Neuronal stem cell (in vitro differentiated cells): ENCODE measurements at regions not wholly inside any gene's neighbourhood (a gene's known extent, or its start where the extent isn't known, plus 50 kb on each side); places are given as distances from the start of the nearest gene placed in this dataset.

Experiments
- DNase-seq: peaks from one replicate; pipeline ENCODE4 v3.0.0-alpha.2; 2013; ENCODE audit warnings: low spot score
- H2AFZ ChIP-seq: one replicate; pipeline ENCODE4 v1.6.1; 2013; ENCODE audit warnings: mild to moderate bottlenecking, low read length, inconsistent platforms
- H2AK5ac ChIP-seq: 2 replicates; pipeline ENCODE4 v1.6.1; 2013; ENCODE audit warnings: low read depth, mild to moderate bottlenecking, inconsistent platforms, low read length, moderate library complexity, mixed read lengths
- H2BK120ac ChIP-seq: 2 replicates; pipeline ENCODE4 v1.6.1; 2013; ENCODE audit warnings: low read depth, mild to moderate bottlenecking, inconsistent platforms, low read length, moderate library complexity, mixed read lengths
- H2BK12ac ChIP-seq: one replicate; pipeline ENCODE4 v1.6.1; 2013; ENCODE audit warnings: low read length, inconsistent platforms
- H2BK15ac ChIP-seq: 2 replicates; pipeline ENCODE4 v1.6.1; 2013; ENCODE audit warnings: mild to moderate bottlenecking, low read length, inconsistent platforms, mixed read lengths
- H2BK5ac ChIP-seq: one replicate; pipeline ENCODE4 v1.6.1; 2013; ENCODE audit warnings: inconsistent platforms, mild to moderate bottlenecking, low read length, moderate library complexity
- H3K14ac ChIP-seq: one replicate; pipeline ENCODE4 v1.6.1; 2013; ENCODE audit warnings: low read length, inconsistent platforms
- H3K18ac ChIP-seq: 2 replicates; pipeline ENCODE4 v1.6.1; 2013; ENCODE audit warnings: low read length, inconsistent platforms
- H3K23ac ChIP-seq: 2 replicates; pipeline ENCODE4 v1.6.1; 2013; ENCODE audit warnings: low read depth, mild to moderate bottlenecking, mixed read lengths, low read length, inconsistent platforms; ENCODE audit not compliant: poor library complexity
- H3K27ac ChIP-seq: replicated peaks from 3 replicates; pipeline ENCODE4 v1.5.1; 2013; ENCODE audit warnings: low read length, inconsistent platforms
- H3K27me3 ChIP-seq, 3 experiments: 2 replicates each; pipeline ENCODE4 v1.6.1; 2013; ENCODE audit warnings: low read length in 3 of 3, mild to moderate bottlenecking in 2 of 3, inconsistent platforms in 1 of 3, low read depth in 1 of 3, mixed read lengths in 1 of 3, moderate library complexity in 1 of 3; ENCODE audit not compliant: control insufficient read depth in 3 of 3, insufficient read depth in 3 of 3
- H3K36me3 ChIP-seq, 2 donors: replicated peaks in 1 of 2; 2 replicates each; pipeline ENCODE4 v1.6.1; 2013; ENCODE audit warnings: low read length in 2 of 2; ENCODE audit not compliant: control insufficient read depth in 2 of 2, insufficient read depth in 2 of 2
- H3K4ac ChIP-seq: 2 replicates; pipeline ENCODE4 v1.6.1; 2013; ENCODE audit warnings: inconsistent platforms, mild to moderate bottlenecking, low read length, moderate library complexity
- H3K4me1 ChIP-seq, 2 donors: 1 replicate in 1 of 2; 2 replicates in 1 of 2; pipeline ENCODE4 v1.6.1; 2013; ENCODE audit warnings: low read length in 2 of 2, low read depth in 1 of 2; ENCODE audit not compliant: control insufficient read depth in 2 of 2, insufficient read depth in 1 of 2
- H3K4me2 ChIP-seq: one replicate; pipeline ENCODE4 v1.6.1; 2013; ENCODE audit warnings: mild to moderate bottlenecking, low read length, inconsistent platforms; ENCODE audit not compliant: insufficient read depth, poor library complexity, severe bottlenecking
- H3K4me3 ChIP-seq, 2 donors: 2 replicates each; pipeline ENCODE4 v1.5.1; 2013; ENCODE audit warnings: low read length in 2 of 2, mild to moderate bottlenecking in 2 of 2, inconsistent platforms in 1 of 2, moderate library complexity in 1 of 2
- H3K79me1 ChIP-seq: one replicate; pipeline ENCODE4 v1.6.1; 2013; ENCODE audit warnings: low read depth, mild to moderate bottlenecking, inconsistent platforms, low read length, moderate library complexity
- H3K9ac ChIP-seq: one replicate; pipeline ENCODE4 v1.6.1; 2013; ENCODE audit warnings: mild to moderate bottlenecking, low read depth, low read length, inconsistent platforms; ENCODE audit not compliant: poor library complexity
- H3K9me3 ChIP-seq, 2 donors: replicated peaks in 1 of 2; 2 replicates each; pipeline versions ENCODE3 to v1.6.1; 2013; ENCODE audit warnings: low read length in 2 of 2, mild to moderate bottlenecking in 2 of 2, inconsistent platforms in 1 of 2, low read depth in 1 of 2, mixed read lengths in 1 of 2, moderate library complexity in 1 of 2; ENCODE audit not compliant: control insufficient read depth in 2 of 2, insufficient read depth in 1 of 2
- H4K8ac ChIP-seq: one replicate; pipeline ENCODE4 v1.6.1; 2013; ENCODE audit warnings: low read depth, mild to moderate bottlenecking, inconsistent platforms, low read length, moderate library complexity
- H4K91ac ChIP-seq: one replicate; pipeline ENCODE4 v1.6.1; 2013; ENCODE audit warnings: low read length, low read depth, mild to moderate bottlenecking, inconsistent platforms; ENCODE audit not compliant: poor library complexity
- WGBS, 2 donors: extraction: QIAGEN DNeasy Blood & Tissue Kit; methylation state at CpG; one replicate each; pipeline ENCODE4 v1.1.7; 2013; ENCODE audit warnings: missing lambda C conversion rate in 2 of 2, mixed read lengths in 1 of 2; ENCODE audit not compliant: insufficient read length in 2 of 2, insufficient replicate concordance in 1 of 2; ENCODE audit errors: extremely low coverage in 2 of 2; 5-methylcytosine and 5-hydroxymethylcytosine counted together

DNA sequence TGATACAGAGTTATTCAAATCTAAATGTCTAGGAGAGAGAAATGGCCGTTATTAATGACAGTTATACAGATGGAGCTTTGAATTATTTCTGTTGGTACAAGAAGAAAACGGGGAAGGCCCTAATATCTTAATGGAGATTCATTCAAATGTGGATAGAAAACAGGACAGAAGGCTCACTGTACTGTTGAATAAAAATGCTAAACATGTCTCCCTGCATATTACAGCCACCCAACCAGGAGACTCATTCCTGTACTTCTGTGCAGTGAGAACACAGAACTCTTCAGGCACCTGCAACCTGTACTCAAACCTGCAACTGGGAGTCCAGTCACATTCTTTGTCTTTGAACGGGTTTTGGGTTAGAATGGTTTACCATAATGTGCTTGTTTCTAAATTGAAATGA is 403.2 kb downstream of the DAD1 start:
- no peak overlapping the region for H2BK12ac ChIP-seq
- no peaks in the 10 kb centered on the region for H3K36me3 ChIP-seq
- H2BK15ac ChIP-seq = no peak overlapping the region
- no peak overlapping the region for H2AK5ac ChIP-seq
- no peak overlapping the region for H4K91ac ChIP-seq
- H3K4ac ChIP-seq = no peak overlapping the region
- no peak overlapping the region for H4K8ac ChIP-seq
- no peaks in the 10 kb centered on the region for H3K4me1 ChIP-seq
- no peak overlapping the region for H2BK120ac ChIP-seq
- no CpG with 5 or more reads among the region's 3 CpGs for WGBS, 2 donors
- no peak for DNase-seq
- no peak overlapping the region for H2BK5ac ChIP-seq
- H3K9ac ChIP-seq = no peak overlapping the region
- no peaks in the 10 kb centered on the region for H3K9me3 ChIP-seq
- no peak overlapping the region for H3K4me3 ChIP-seq
- no peak overlapping the region for H3K14ac ChIP-seq
- no peak overlapping the region for H3K23ac ChIP-seq
- H3K27ac ChIP-seq = no peak overlapping the region
- H3K4me2 ChIP-seq = no peak overlapping the region
- no peaks in the 10 kb centered on the region for H3K79me1 ChIP-seq
- H3K18ac ChIP-seq = no peak overlapping the region
- H3K27me3 ChIP-seq = no peaks in the 10 kb centered on the region
- H2AFZ ChIP-seq = no peak overlapping the region

DNA sequence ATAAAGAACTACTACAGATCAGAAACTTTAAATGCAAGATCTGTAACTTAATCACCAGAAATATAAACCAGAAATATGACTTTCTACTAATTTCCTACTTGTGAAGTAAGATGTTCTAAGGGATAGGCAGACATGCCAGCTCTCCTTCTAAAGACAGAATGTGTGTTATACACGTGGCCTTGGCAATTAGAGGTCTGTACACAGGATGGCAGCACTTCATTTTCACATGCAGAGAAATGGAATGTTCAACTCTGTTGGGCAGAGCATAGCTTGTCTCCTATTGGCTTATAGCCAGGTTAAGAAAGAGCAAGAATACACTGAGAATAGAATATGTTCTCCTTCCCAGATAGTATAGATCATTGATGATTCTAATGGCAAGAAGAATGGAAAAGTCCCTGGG is 403.8 kb downstream of the DAD1 start:
- Histone ChIP-seq H3K27me3 (no peaks in the 10 kb centered on the region), H3K14ac (no peak overlapping the region), H4K8ac (no peak overlapping the region), H3K4ac (no peak overlapping the region), H3K18ac (no peak overlapping the region), H2BK15ac (no peak overlapping the region), H2AK5ac (no peak overlapping the region), H3K4me1 (no peaks in the 10 kb centered on the region), H3K4me2 (no peak overlapping the region), H3K27ac (no peak overlapping the region), H3K79me1 (no peaks in the 10 kb centered on the region), H2BK120ac (no peak overlapping the region), H3K4me3 (no peak overlapping the region), H2BK12ac (no peak overlapping the region), H3K9me3 (no peaks in the 10 kb centered on the region), H3K36me3 (no peaks in the 10 kb centered on the region), H4K91ac (no peak overlapping the region), H3K23ac (no peak overlapping the region), H2BK5ac (no peak overlapping the region), H3K9ac (no peak overlapping the region), H2AFZ (no peak overlapping the region)
- WGBS, 2 donors = no CpG with 5 or more reads among the region's 1 CpG
- DNase-seq = no peak

- Histone ChIP-seq H3K18ac (no peak overlapping the region), H2BK15ac (no peak overlapping the region), H2BK5ac (no peak overlapping the region), H3K27me3 (no peaks in the 10 kb centered on the region), H3K27ac (no peak overlapping the region), H3K79me1 (no peaks in the 10 kb centered on the region), H3K4me1 (no peaks in the 10 kb centered on the region), H2BK12ac (no peak overlapping the region), H4K91ac (no peak overlapping the region), H4K8ac (no peak overlapping the region), H3K9ac (no peak overlapping the region), H3K4me3 (no peak overlapping the region), H2AFZ (no peak overlapping the region), H3K23ac (no peak overlapping the region), H2AK5ac (no peak overlapping the region), H3K36me3 (no peaks in the 10 kb centered on the region), H2BK120ac (no peak overlapping the region), H3K4me2 (no peak overlapping the region), H3K4ac (no peak overlapping the region), H3K14ac (no peak overlapping the region), H3K9me3 (no peaks in the 10 kb centered on the region)
- no peak for DNase-seq
These were observed 404.2 kb downstream of the DAD1 start for GRCh38 chr14:22184830-22185168.

- Histone ChIP-seq H4K8ac (no peak overlapping the region), H3K4ac (no peak overlapping the region), H2AFZ (no peak overlapping the region), H3K14ac (no peak overlapping the region), H3K4me1 (no peaks in the 10 kb centered on the region), H3K4me3 (no peak overlapping the region), H3K36me3 (no peaks in the 10 kb centered on the region), H3K27me3 (no peaks in the 10 kb centered on the region), H2BK5ac (no peak overlapping the region), H3K79me1 (no peaks in the 10 kb centered on the region), H3K27ac (no peak overlapping the region), H2AK5ac (no peak overlapping the region), H2BK15ac (no peak overlapping the region), H3K18ac (no peak overlapping the region), H3K9ac (no peak overlapping the region), H3K23ac (no peak overlapping the region), H3K9me3 (no peaks in the 10 kb centered on the region), H4K91ac (no peak overlapping the region), H3K4me2 (no peak overlapping the region), H2BK120ac (no peak overlapping the region), H2BK12ac (no peak overlapping the region)
- no peak for DNase-seq
- no CpG with 5 or more reads among the region's 7 CpGs for WGBS, 2 donors
These were observed 404.7 kb downstream of the DAD1 start for GRCh38 chr14:22184157-22184829.
